ENCODE measurements at regions not wholly inside any gene's neighbourhood (a gene's known extent, or its start where the extent isn't known, plus 50 kb on each side); places are given as distances from the start of the nearest gene placed in this dataset.

- TF ChIP-seq CTCF (IDR thresholded peaks at IDR 0.05; ENCODE audit: low read depth, low read length, missing input control) (no peak), FOXA2 (IDR thresholded peaks at IDR 0.05) (no peak), YY1 (IDR thresholded peaks at IDR 0.05) (no peak), JUND (IDR thresholded peaks at IDR 0.05) (no peak), FOXA1 (IDR thresholded peaks at IDR 0.05) (no peak)
Observed at GRCh38 chr3:107263269-107264021, 113.8 kb upstream of the CCDC54 start (continued).

DNA sequence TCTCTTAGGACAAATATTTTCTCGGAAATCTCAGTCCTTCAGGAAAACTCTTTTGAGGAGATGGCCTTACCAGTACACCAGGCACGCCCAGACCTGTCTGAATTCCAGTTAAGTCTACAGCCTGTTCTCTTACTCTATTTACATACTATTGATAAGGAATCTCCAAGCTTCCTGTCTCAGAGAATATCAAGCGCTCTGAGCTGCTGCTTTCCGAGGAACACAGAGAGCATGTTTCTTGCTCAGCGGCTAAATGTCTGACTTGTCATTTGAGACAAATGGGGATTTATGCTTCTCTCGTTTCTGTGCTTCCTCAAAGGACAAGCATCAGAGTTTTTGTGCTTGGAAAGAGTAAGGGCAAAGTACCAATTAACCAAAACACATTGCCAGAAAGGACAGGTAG is 112.4 kb upstream of the CCDC54 start:
- no peak for DNase-seq (ENCODE audit: low spot score)
- peaks cover 0 to 3% (median 0%) of the 10 kb centered on the region in 4 donors for H3K27me3 ChIP-seq (ENCODE audit: control insufficient read depth in 4 of 4, insufficient read depth in 4 of 4, low read length in 3 of 4)
- no peaks in the 10 kb centered on the region for H3K36me3 ChIP-seq (ENCODE audit: control insufficient read depth in 4 of 4, insufficient read depth in 3 of 4, low read depth in 1 of 4, low read length in 3 of 4)
- no peak overlapping the region for H3K27ac ChIP-seq (ENCODE audit: low read depth in 1 of 2, low read length in 2 of 2)
- H3K9ac ChIP-seq (ENCODE audit: low read depth in 1 of 2, low read length in 2 of 2), result no peak overlapping the region
- H3K4me1 ChIP-seq (ENCODE audit: control insufficient read depth in 4 of 4, insufficient read depth in 4 of 4, low read length in 3 of 4), result no peaks in the 10 kb centered on the region
- H3K4me3 ChIP-seq (ENCODE audit: low read depth in 1 of 3, low read length in 3 of 3), result no peak overlapping the region
- no peak for TF ChIP-seq JUND (IDR thresholded peaks at IDR 0.05)
- TF ChIP-seq EGR1 (IDR thresholded peaks at IDR 0.05; ENCODE audit: low read depth in 2 of 2), result no peak
- TF ChIP-seq SP1 (IDR thresholded peaks at IDR 0.05), result no peak
- TF ChIP-seq FOXA1 (IDR thresholded peaks at IDR 0.05), result no peak
- TF ChIP-seq NR2F2 (IDR thresholded peaks at IDR 0.05), result no peak
- TF ChIP-seq, protein P1, sequence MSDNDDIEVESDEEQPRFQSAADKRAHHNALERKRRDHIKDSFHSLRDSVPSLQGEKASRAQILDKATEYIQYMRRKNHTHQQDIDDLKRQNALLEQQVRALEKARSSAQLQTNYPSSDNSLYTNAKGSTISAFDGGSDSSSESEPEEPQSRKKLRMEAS (IDR thresholded peaks at IDR 0.05), result no peak
- no peak for TF ChIP-seq HNF4A (conservative IDR thresholded peaks at IDR 0.05)
- no peak for TF ChIP-seq CTCF (IDR thresholded peaks at IDR 0.05; ENCODE audit: low read depth, low read length, missing input control)
- TF ChIP-seq ATF3 (IDR thresholded peaks at IDR 0.05), result no peak
- no peak for TF ChIP-seq GABPA (IDR thresholded peaks at IDR 0.05 in 1 of 2, conservative IDR thresholded peaks at IDR 0.05 in 1 of 2)
- no peak for TF ChIP-seq TAF1 (conservative IDR thresholded peaks at IDR 0.05)
- TF ChIP-seq, protein P2, sequence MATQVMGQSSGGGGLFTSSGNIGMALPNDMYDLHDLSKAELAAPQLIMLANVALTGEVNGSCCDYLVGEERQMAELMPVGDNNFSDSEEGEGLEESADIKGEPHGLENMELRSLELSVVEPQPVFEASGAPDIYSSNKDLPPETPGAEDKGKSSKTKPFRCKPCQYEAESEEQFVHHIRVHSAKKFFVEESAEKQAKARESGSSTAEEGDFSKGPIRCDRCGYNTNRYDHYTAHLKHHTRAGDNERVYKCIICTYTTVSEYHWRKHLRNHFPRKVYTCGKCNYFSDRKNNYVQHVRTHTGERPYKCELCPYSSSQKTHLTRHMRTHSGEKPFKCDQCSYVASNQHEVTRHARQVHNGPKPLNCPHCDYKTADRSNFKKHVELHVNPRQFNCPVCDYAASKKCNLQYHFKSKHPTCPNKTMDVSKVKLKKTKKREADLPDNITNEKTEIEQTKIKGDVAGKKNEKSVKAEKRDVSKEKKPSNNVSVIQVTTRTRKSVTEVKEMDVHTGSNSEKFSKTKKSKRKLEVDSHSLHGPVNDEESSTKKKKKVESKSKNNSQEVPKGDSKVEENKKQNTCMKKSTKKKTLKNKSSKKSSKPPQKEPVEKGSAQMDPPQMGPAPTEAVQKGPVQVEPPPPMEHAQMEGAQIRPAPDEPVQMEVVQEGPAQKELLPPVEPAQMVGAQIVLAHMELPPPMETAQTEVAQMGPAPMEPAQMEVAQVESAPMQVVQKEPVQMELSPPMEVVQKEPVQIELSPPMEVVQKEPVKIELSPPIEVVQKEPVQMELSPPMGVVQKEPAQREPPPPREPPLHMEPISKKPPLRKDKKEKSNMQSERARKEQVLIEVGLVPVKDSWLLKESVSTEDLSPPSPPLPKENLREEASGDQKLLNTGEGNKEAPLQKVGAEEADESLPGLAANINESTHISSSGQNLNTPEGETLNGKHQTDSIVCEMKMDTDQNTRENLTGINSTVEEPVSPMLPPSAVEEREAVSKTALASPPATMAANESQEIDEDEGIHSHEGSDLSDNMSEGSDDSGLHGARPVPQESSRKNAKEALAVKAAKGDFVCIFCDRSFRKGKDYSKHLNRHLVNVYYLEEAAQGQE (IDR thresholded peaks at IDR 0.05), result no peak
- TF ChIP-seq ZBTB33 (IDR thresholded peaks at IDR 0.05), result no peak
- TF ChIP-seq RXRA (IDR thresholded peaks at IDR 0.05), result no peak
- TF ChIP-seq HNF4G (IDR thresholded peaks at IDR 0.05), result no peak
- no peak for TF ChIP-seq YY1 (IDR thresholded peaks at IDR 0.05)
- no peak for TF ChIP-seq FOXA2 (IDR thresholded peaks at IDR 0.05)
- no peak for TF ChIP-seq RAD21 (IDR thresholded peaks at IDR 0.05)
- 46% methylated on average over 6 of the region's 6 CpGs for WGBS
- no peaks in the 10 kb centered on the region for H3K9me3 ChIP-seq (ENCODE audit: control insufficient read depth in 4 of 4, low read length in 3 of 4)

Measured in liver (tissue), 8 donors.